ENCODE measurements at regions not wholly inside any gene's neighbourhood (a gene's known extent, or its start where the extent isn't known, plus 50 kb on each side); places are given as distances from the start of the nearest gene placed in this dataset.

- Histone ChIP-seq H3K36me3 (ENCODE audit: insufficient read depth, insufficient read length, low read length) (no peaks in the 10 kb centered on the region), H3K9ac (ENCODE audit: insufficient read length, low read depth) (no peak overlapping the region), H3K4me3 (ENCODE audit: insufficient read length, low read depth) (no peak overlapping the region), H3K9me3 (ENCODE audit: insufficient read depth, low read length) (no peaks in the 10 kb centered on the region), H3K27me3 (ENCODE audit: insufficient read depth, insufficient read length) (no peaks in the 10 kb centered on the region), H3K4me1 (ENCODE audit: insufficient read depth, insufficient read length) (no peaks in the 10 kb centered on the region)
- no peak for TF ChIP-seq SUZ12 (IDR thresholded peaks at IDR 0.05; ENCODE audit: extremely low read depth, insufficient read depth, insufficient read length)
- no peak for TF ChIP-seq ZNF274 (IDR thresholded peaks at IDR 0.05; ENCODE audit: low read depth, low read length)
- TF ChIP-seq YY1 (IDR thresholded peaks at IDR 0.05; ENCODE audit: insufficient read depth, insufficient read length): no peak
- DNase-seq (ENCODE audit: low read depth, low spot score): no peak
Observed at GRCh38 chr13:78913656-78914055, 254.7 kb upstream of the OBI1 start.

- H3K27me3 ChIP-seq (ENCODE audit: insufficient read depth, insufficient read length): no peaks in the 10 kb centered on the region
- DNase-seq (ENCODE audit: low read depth, low spot score): no peak
- no peak for TF ChIP-seq ZNF274 (IDR thresholded peaks at IDR 0.05; ENCODE audit: low read depth, low read length)
- TF ChIP-seq YY1 (IDR thresholded peaks at IDR 0.05; ENCODE audit: insufficient read depth, insufficient read length): no peak
- no peak for TF ChIP-seq SUZ12 (IDR thresholded peaks at IDR 0.05; ENCODE audit: extremely low read depth, insufficient read depth, insufficient read length)
- no peak overlapping the region for H3K9ac ChIP-seq (ENCODE audit: insufficient read length, low read depth)
- no peaks in the 10 kb centered on the region for H3K36me3 ChIP-seq (ENCODE audit: insufficient read depth, insufficient read length, low read length)
- H3K4me1 ChIP-seq (ENCODE audit: insufficient read depth, insufficient read length): no peaks in the 10 kb centered on the region
- no peaks in the 10 kb centered on the region for H3K9me3 ChIP-seq (ENCODE audit: insufficient read depth, low read length)
- no peak overlapping the region for H3K4me3 ChIP-seq (ENCODE audit: insufficient read length, low read depth)
Observed at GRCh38 chr13:78910147-78910546, 251.2 kb upstream of the OBI1 start.

GRCh38 chr13:78909276-78909675 is 250.3 kb upstream of the OBI1 start:
- H3K4me1 ChIP-seq (ENCODE audit: insufficient read depth, insufficient read length): no peaks in the 10 kb centered on the region
- TF ChIP-seq ZNF274 (IDR thresholded peaks at IDR 0.05; ENCODE audit: low read depth, low read length) (no peak), YY1 (IDR thresholded peaks at IDR 0.05; ENCODE audit: insufficient read depth, insufficient read length) (no peak), SUZ12 (IDR thresholded peaks at IDR 0.05; ENCODE audit: extremely low read depth, insufficient read depth, insufficient read length) (no peak)
- no peaks in the 10 kb centered on the region for H3K9me3 ChIP-seq (ENCODE audit: insufficient read depth, low read length)
- no peak for DNase-seq (ENCODE audit: low read depth, low spot score)
- H3K9ac ChIP-seq (ENCODE audit: insufficient read length, low read depth): no peak overlapping the region
- H3K27me3 ChIP-seq (ENCODE audit: insufficient read depth, insufficient read length): no peaks in the 10 kb centered on the region
- no peak overlapping the region for H3K4me3 ChIP-seq (ENCODE audit: insufficient read length, low read depth)
- no peaks in the 10 kb centered on the region for H3K36me3 ChIP-seq (ENCODE audit: insufficient read depth, insufficient read length, low read length)

GRCh38 chr13:78907006-78907405 is 248.1 kb upstream of the OBI1 start:
- TF ChIP-seq ZNF274 (IDR thresholded peaks at IDR 0.05; ENCODE audit: low read depth, low read length): no peak
- no peak for TF ChIP-seq SUZ12 (IDR thresholded peaks at IDR 0.05; ENCODE audit: extremely low read depth, insufficient read depth, insufficient read length)
- TF ChIP-seq YY1 (IDR thresholded peaks at IDR 0.05; ENCODE audit: insufficient read depth, insufficient read length): no peak
- Histone ChIP-seq H3K27me3 (ENCODE audit: insufficient read depth, insufficient read length) (no peaks in the 10 kb centered on the region), H3K9ac (ENCODE audit: insufficient read length, low read depth) (no peak overlapping the region), H3K9me3 (ENCODE audit: insufficient read depth, low read length) (no peaks in the 10 kb centered on the region), H3K4me3 (ENCODE audit: insufficient read length, low read depth) (no peak overlapping the region), H3K4me1 (ENCODE audit: insufficient read depth, insufficient read length) (no peaks in the 10 kb centered on the region), H3K36me3 (ENCODE audit: insufficient read depth, insufficient read length, low read length) (no peaks in the 10 kb centered on the region)
- DNase-seq (ENCODE audit: low read depth, low spot score): no peak

- TF ChIP-seq ZNF274 (IDR thresholded peaks at IDR 0.05; ENCODE audit: low read depth, low read length) (no peak), YY1 (IDR thresholded peaks at IDR 0.05; ENCODE audit: insufficient read depth, insufficient read length) (no peak), SUZ12 (IDR thresholded peaks at IDR 0.05; ENCODE audit: extremely low read depth, insufficient read depth, insufficient read length) (no peak)
Observed at GRCh38 chr13:78897200-78897599, 238.2 kb upstream of the OBI1 start.

GRCh38 chr13:78884571-78884970 is 225.6 kb upstream of the OBI1 start:
- TF ChIP-seq YY1 (IDR thresholded peaks at IDR 0.05; ENCODE audit: insufficient read depth, insufficient read length): no peak
- no peak for TF ChIP-seq ZNF274 (IDR thresholded peaks at IDR 0.05; ENCODE audit: low read depth, low read length)

More at GRCh38 chr13:78897200-78897599, 238.2 kb upstream of the OBI1 start:
- H3K9me3 ChIP-seq (ENCODE audit: insufficient read depth, low read length): no peaks in the 10 kb centered on the region
- H3K9ac ChIP-seq (ENCODE audit: insufficient read length, low read depth): no peak overlapping the region
- no peaks in the 10 kb centered on the region for H3K4me1 ChIP-seq (ENCODE audit: insufficient read depth, insufficient read length)
- DNase-seq (ENCODE audit: low read depth, low spot score): no peak
- no peaks in the 10 kb centered on the region for H3K36me3 ChIP-seq (ENCODE audit: insufficient read depth, insufficient read length, low read length)
- H3K27me3 ChIP-seq (ENCODE audit: insufficient read depth, insufficient read length): no peaks in the 10 kb centered on the region
- no peak overlapping the region for H3K4me3 ChIP-seq (ENCODE audit: insufficient read length, low read depth)

GRCh38 chr13:78881751-78882150 is 222.8 kb upstream of the OBI1 start:
- TF ChIP-seq YY1 (IDR thresholded peaks at IDR 0.05; ENCODE audit: insufficient read depth, insufficient read length): no peak
- TF ChIP-seq ZNF274 (IDR thresholded peaks at IDR 0.05; ENCODE audit: low read depth, low read length): no peak
- no peak for TF ChIP-seq SUZ12 (IDR thresholded peaks at IDR 0.05; ENCODE audit: extremely low read depth, insufficient read depth, insufficient read length)
- no peak for DNase-seq (ENCODE audit: low read depth, low spot score)
- H3K36me3 ChIP-seq (ENCODE audit: insufficient read depth, insufficient read length, low read length): no peaks in the 10 kb centered on the region
- no peak overlapping the region for H3K4me3 ChIP-seq (ENCODE audit: insufficient read length, low read depth)
- H3K9me3 ChIP-seq (ENCODE audit: insufficient read depth, low read length): no peaks in the 10 kb centered on the region
- H3K9ac ChIP-seq (ENCODE audit: insufficient read length, low read depth): no peak overlapping the region
- H3K27me3 ChIP-seq (ENCODE audit: insufficient read depth, insufficient read length): no peaks in the 10 kb centered on the region
- H3K4me1 ChIP-seq (ENCODE audit: insufficient read depth, insufficient read length): no peaks in the 10 kb centered on the region

More at GRCh38 chr13:78884571-78884970, 225.6 kb upstream of the OBI1 start:
- DNase-seq (ENCODE audit: low read depth, low spot score): no peak
- Histone ChIP-seq H3K9me3 (ENCODE audit: insufficient read depth, low read length) (no peaks in the 10 kb centered on the region), H3K27me3 (ENCODE audit: insufficient read depth, insufficient read length) (no peaks in the 10 kb centered on the region), H3K4me1 (ENCODE audit: insufficient read depth, insufficient read length) (no peaks in the 10 kb centered on the region), H3K4me3 (ENCODE audit: insufficient read length, low read depth) (no peak overlapping the region), H3K9ac (ENCODE audit: insufficient read length, low read depth) (no peak overlapping the region), H3K36me3 (ENCODE audit: insufficient read depth, insufficient read length, low read length) (no peaks in the 10 kb centered on the region)

- H3K27me3 ChIP-seq (ENCODE audit: insufficient read depth, insufficient read length): no peaks in the 10 kb centered on the region
- TF ChIP-seq YY1 (IDR thresholded peaks at IDR 0.05; ENCODE audit: insufficient read depth, insufficient read length) (no peak), ZNF274 (IDR thresholded peaks at IDR 0.05; ENCODE audit: low read depth, low read length) (no peak), SUZ12 (IDR thresholded peaks at IDR 0.05; ENCODE audit: extremely low read depth, insufficient read depth, insufficient read length) (no peak)
- H3K9ac ChIP-seq (ENCODE audit: insufficient read length, low read depth): no peak overlapping the region
- H3K9me3 ChIP-seq (ENCODE audit: insufficient read depth, low read length): no peaks in the 10 kb centered on the region
- DNase-seq (ENCODE audit: low read depth, low spot score): no peak
- no peaks in the 10 kb centered on the region for H3K36me3 ChIP-seq (ENCODE audit: insufficient read depth, insufficient read length, low read length)
- H3K4me1 ChIP-seq (ENCODE audit: insufficient read depth, insufficient read length): no peaks in the 10 kb centered on the region
- no peak overlapping the region for H3K4me3 ChIP-seq (ENCODE audit: insufficient read length, low read depth)
Observed at GRCh38 chr13:78881054-78881453, 222.1 kb upstream of the OBI1 start.
